GM23338 (cell line): ENCODE measurements at regions not wholly inside any gene's neighbourhood (a gene's known extent, or its start where the extent isn't known, plus 50 kb on each side); places are given as distances from the start of the nearest gene placed in this dataset.

ENCODE experiments used
- JUNB ChIP-seq: IDR thresholded peaks from one replicate; pipeline ENCODE4 v1.6.1; 2016; ENCODE audit warnings: antibody characterized with exemption; ENCODE audit not compliant: unreplicated experiment
- POLR2AphosphoS5 ChIP-seq: IDR thresholded peaks from 2 replicates; pipeline ENCODE4 v1.6.1; 2016; ENCODE audit warnings: antibody characterized with exemption, low read depth
- TF ChIP-seq, protein P1 (sequence below), 2 experiments: fragments of 200-600 bp in 1 of 2; sonication (generic) in 1 of 2; conservative IDR thresholded peaks; 2 replicates each; pipeline versions ENCODE4 v1.5.1 to v1.6.1; 2016 to 2017; ENCODE audit warnings: antibody characterized with exemption in 2 of 2, low read depth in 2 of 2, mild to moderate bottlenecking in 2 of 2, moderate library complexity in 1 of 2

DNA sequence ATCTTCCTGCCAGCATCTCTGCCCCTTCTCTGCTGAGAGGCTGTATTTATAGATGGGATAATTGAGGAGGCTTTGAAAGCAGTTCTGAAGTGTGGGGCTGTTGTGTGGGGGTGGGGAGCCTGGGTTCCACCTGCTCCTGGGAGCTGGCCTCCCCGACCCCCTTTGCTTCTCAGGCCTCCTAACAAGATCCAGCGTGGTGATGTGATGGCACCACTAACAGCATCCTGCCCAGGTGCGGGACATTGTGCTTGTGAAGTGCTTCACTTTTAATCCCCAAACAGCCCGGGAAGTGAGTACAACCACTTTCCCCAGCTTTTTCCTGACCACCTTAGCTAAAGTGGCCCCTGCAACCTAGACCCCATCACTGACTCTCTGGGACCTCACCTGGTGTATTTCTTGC lies 95.1 kb upstream of the NRXN3 start:
- TF ChIP-seq, protein P1, sequence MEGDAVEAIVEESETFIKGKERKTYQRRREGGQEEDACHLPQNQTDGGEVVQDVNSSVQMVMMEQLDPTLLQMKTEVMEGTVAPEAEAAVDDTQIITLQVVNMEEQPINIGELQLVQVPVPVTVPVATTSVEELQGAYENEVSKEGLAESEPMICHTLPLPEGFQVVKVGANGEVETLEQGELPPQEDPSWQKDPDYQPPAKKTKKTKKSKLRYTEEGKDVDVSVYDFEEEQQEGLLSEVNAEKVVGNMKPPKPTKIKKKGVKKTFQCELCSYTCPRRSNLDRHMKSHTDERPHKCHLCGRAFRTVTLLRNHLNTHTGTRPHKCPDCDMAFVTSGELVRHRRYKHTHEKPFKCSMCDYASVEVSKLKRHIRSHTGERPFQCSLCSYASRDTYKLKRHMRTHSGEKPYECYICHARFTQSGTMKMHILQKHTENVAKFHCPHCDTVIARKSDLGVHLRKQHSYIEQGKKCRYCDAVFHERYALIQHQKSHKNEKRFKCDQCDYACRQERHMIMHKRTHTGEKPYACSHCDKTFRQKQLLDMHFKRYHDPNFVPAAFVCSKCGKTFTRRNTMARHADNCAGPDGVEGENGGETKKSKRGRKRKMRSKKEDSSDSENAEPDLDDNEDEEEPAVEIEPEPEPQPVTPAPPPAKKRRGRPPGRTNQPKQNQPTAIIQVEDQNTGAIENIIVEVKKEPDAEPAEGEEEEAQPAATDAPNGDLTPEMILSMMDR (conservative IDR thresholded peaks at IDR 0.05; ENCODE audit: low read depth in 2 of 2): no peak
- TF ChIP-seq POLR2AphosphoS5 (no peak), JUNB (no peak)
